T47D (cell line): ENCODE measurements at regions not wholly inside any gene's neighbourhood (a gene's known extent, or its start where the extent isn't known, plus 50 kb on each side); places are given as distances from the start of the nearest gene placed in this dataset.

Experiments
- DNase-seq, 2 experiments: peaks; one replicate each; pipeline versions ENCODE4 v3.0.0 to v3.0.0-alpha.2; 2011 to 2012; ENCODE audit warnings: low read depth in 1 of 2, low spot score in 1 of 2
- JUND ChIP-seq: IDR thresholded peaks from 2 replicates; pipeline ENCODE4 v1.6.1; 2012; ENCODE audit warnings: low read depth
- in situ Hi-C: cut with HindIII; loops from 2 replicates; pipeline ENCODE4 v1.10.0; 2016; ENCODE audit warnings: low sequenced_read_pairs, low pct_unique_long_range_greater_than_20kb

DNA sequence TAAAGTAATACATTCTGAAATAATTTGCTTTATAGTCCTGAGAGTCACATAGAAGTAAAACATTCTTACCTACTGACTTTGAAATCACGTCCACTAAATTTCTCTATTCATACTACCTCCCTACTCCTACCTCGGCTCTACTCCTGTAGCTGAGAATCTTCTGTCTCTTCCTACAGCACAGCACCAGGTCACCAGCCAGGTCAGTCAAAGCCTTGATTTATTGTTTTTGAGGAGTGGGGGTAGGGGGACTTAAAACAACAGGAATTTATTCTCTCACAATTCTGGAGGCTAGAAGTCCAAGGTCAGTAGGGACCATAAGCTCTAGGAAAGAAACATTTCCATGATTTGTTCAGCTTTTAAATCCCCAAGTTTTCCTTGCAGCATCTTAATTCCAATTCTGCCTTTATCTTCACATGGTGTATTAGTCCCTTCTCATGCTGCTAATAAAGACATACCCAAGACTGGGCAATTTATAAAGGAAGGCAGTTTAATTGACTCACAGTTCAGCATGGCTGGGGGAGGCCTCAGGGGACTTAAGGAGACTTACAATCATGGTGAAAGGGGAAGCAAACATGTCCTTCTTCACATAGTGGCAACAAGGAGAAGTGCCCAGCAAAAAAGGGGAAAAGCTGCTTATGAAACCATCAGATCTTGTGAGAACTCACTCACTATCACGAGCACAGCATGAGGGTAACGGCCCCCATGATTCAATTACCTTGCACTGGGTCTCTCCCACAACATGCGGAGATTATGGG, 49.6 kb upstream of the CCNG1 start:
- TF ChIP-seq JUND: no peak
- in situ Hi-C loops: no loop called here
- no peak for DNase-seq
